Neural crest cell (in vitro differentiated cells): ENCODE measurements at regions not wholly inside any gene's neighbourhood (a gene's known extent, or its start where the extent isn't known, plus 50 kb on each side); places are given as distances from the start of the nearest gene placed in this dataset.

Experiments
- DNase-seq: peaks from one replicate; pipeline ENCODE4 v3.0.0; 2021; ENCODE audit warnings: low read depth, mixed read lengths, low spot score
- H3K27ac Mint-ChIP-seq: one replicate; pipeline ENCODE4 v1.8.0; 2021; ENCODE audit warnings: mild to moderate bottlenecking, mixed read lengths; ENCODE audit not compliant: unreplicated experiment
- H3K27me3 Mint-ChIP-seq: 2 replicates; pipeline ENCODE4 v1.8.0; 2021; ENCODE audit warnings: low read depth, mild to moderate bottlenecking, mixed read lengths
- H3K36me3 Mint-ChIP-seq: 2 replicates; pipeline ENCODE4 v1.8.0; 2021; ENCODE audit warnings: low read depth, mild to moderate bottlenecking, mixed read lengths
- H3K4me1 Mint-ChIP-seq: 2 replicates; pipeline ENCODE4 v1.8.0; 2021; ENCODE audit warnings: mixed read lengths
- H3K4me3 Mint-ChIP-seq: one replicate; pipeline ENCODE4 v1.8.0; 2021; ENCODE audit warnings: mild to moderate bottlenecking, mixed read lengths
- H3K9me3 Mint-ChIP-seq: 2 replicates; pipeline ENCODE4 v1.8.0; 2021; ENCODE audit warnings: mixed read lengths
- TF ChIP-seq, protein P1 (sequence below): fragments of 200-600 bp; sonication (generic); conservative IDR thresholded peaks from 2 replicates; pipeline ENCODE4 v1.5.0; 2021; ENCODE audit warnings: antibody characterized with exemption, mild to moderate bottlenecking

DNA sequence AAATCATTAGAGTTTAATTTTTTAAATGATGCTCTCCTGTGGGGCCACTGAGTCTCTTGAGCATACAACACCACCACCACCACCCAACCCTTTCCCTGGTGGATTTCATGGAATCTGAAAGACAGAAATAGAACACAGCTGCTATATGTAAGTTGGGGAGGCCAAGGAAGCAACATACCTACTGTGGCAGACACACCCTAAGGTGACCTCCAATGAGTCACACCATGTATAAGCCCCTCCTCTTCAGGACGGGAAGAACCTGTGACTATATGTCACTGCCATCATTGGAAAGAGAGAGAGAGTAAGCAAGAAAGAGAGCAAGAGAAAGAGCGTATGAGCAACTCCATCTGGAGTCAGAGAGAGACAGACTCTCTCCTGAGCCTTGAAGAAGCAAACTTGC is 172.4 kb upstream of the NFE2L3 start:
- peaks cover 3% of the 10 kb centered on the region for H3K27me3 Mint-ChIP-seq
- peaks cover 2% of the 10 kb centered on the region for H3K9me3 Mint-ChIP-seq
- H3K4me3 Mint-ChIP-seq, result no peak overlapping the region
- H3K27ac Mint-ChIP-seq, result no peak overlapping the region
- no peak for DNase-seq
- peaks cover 3% of the 10 kb centered on the region for H3K36me3 Mint-ChIP-seq
- no peaks in the 10 kb centered on the region for H3K4me1 Mint-ChIP-seq
- TF ChIP-seq, protein P1, sequence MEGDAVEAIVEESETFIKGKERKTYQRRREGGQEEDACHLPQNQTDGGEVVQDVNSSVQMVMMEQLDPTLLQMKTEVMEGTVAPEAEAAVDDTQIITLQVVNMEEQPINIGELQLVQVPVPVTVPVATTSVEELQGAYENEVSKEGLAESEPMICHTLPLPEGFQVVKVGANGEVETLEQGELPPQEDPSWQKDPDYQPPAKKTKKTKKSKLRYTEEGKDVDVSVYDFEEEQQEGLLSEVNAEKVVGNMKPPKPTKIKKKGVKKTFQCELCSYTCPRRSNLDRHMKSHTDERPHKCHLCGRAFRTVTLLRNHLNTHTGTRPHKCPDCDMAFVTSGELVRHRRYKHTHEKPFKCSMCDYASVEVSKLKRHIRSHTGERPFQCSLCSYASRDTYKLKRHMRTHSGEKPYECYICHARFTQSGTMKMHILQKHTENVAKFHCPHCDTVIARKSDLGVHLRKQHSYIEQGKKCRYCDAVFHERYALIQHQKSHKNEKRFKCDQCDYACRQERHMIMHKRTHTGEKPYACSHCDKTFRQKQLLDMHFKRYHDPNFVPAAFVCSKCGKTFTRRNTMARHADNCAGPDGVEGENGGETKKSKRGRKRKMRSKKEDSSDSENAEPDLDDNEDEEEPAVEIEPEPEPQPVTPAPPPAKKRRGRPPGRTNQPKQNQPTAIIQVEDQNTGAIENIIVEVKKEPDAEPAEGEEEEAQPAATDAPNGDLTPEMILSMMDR, result no peak

DNA sequence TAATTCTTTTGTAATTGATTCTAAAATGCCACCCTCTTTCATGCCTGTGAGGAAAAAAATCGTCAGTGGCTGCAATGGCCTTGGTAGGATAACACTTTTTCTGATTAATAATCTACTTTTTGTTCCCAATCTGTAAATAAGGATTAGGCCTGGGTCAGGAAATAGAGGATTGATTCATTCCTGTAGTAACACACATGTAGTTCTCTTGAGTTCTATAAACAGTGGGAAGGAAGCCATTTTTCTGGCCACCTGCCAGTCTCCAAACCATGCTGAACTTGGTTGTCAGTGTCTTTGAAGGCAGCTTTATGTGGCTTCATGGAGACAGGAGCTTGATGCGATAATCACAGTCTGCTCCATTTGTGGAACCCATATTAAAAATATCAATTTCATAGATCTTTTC is 169.3 kb upstream of the NFE2L3 start:
- Mint-ChIP-seq H3K36me3 (no peaks in the 10 kb centered on the region), H3K27ac (no peak overlapping the region), H3K4me3 (no peak overlapping the region), H3K27me3 (peaks cover 3% of the 10 kb centered on the region), H3K9me3 (no peaks in the 10 kb centered on the region), H3K4me1 (peaks cover 11% of the 10 kb centered on the region)
- TF ChIP-seq, protein P1, result no peak
- DNase-seq, result no peak

DNA sequence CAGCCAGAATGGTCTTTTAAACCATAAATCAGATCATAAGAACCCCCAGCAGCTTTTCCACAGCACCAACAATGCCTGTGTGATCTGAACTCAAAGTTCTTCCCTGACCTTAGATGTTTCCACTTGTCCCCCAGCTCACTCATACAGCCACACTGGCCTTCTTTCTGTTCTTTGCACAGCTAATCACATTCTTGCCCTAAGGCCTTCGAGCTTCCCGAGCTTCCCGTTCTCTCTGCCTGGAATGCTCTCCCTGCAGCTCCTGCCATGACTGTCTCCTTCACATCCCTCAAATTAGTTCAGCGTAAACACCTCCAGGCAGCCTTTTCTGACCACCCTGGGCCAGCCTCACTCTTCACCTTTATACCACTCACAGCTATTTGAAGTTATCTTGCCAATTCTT is 166.8 kb upstream of the NFE2L3 start:
- Mint-ChIP-seq H3K27me3 (peaks cover 3% of the 10 kb centered on the region), H3K4me1 (peaks cover 16% of the 10 kb centered on the region), H3K4me3 (no peak overlapping the region), H3K27ac (no peak overlapping the region), H3K36me3 (no peaks in the 10 kb centered on the region), H3K9me3 (no peaks in the 10 kb centered on the region)
- TF ChIP-seq, protein P1, result no peak
- no peak for DNase-seq

DNA sequence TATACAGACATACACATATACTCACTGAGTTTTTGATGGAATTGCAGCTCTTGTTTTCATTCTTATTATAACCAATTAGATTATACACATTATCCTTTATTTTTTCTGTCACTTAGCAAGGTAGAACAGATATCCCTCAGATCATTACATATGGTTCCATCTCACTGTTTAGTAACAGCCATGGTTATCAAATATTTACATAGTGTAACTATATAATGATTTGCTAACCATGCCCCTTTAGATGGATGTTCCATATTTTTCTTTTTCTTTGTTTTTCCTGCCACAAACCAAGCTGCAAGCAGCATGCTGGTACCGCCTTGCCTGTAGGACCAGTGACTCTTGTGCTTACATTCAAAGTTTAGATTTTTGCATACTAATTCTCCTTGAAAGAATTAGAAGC is 163.4 kb upstream of the NFE2L3 start:
- no peak for DNase-seq
- H3K4me3 Mint-ChIP-seq, result no peak overlapping the region
- peaks cover 16% of the 10 kb centered on the region for H3K4me1 Mint-ChIP-seq
- TF ChIP-seq, protein P1, result no peak
- H3K9me3 Mint-ChIP-seq, result no peaks in the 10 kb centered on the region
- H3K27ac Mint-ChIP-seq, result no peak overlapping the region
- no peaks in the 10 kb centered on the region for H3K36me3 Mint-ChIP-seq
- H3K27me3 Mint-ChIP-seq, result peaks cover 1% of the 10 kb centered on the region

DNA sequence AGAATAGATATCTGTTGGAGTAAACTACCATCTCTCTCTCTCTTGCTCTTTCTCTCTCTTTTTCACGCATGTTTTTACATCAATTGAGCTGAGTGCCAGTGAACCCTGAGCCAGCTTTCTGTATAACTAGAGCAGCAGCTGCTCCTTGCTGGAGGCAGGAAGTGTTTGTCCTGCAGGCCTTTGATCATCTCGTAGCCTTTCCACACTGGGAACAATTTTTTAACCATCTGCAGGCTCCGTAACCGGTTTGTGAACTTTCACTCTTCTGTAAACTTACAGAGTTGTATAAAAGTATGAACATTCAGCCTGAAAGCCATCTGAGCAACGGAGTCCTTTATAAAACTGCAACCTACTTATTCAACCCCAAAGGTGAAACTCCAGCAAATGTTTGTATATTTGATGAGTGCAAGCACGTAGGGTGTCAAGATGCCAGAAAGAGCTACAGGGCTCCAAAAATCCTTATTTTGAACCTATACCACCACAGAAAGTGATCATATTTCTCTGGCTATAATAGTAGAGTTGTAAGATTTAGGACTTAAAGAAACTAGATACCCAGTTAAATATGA is 162.8 kb upstream of the NFE2L3 start:
- no peaks in the 10 kb centered on the region for H3K9me3 Mint-ChIP-seq
- peaks cover 16% of the 10 kb centered on the region for H3K4me1 Mint-ChIP-seq
- H3K27ac Mint-ChIP-seq, result no peak overlapping the region
- H3K27me3 Mint-ChIP-seq, result no peaks in the 10 kb centered on the region
- DNase-seq, result no peak
- TF ChIP-seq, protein P1, result no peak
- H3K36me3 Mint-ChIP-seq, result no peaks in the 10 kb centered on the region
- H3K4me3 Mint-ChIP-seq, result no peak overlapping the region
